Prostate gland (tissue), 2 donors: ENCODE measurements at regions not wholly inside any gene's neighbourhood (a gene's known extent, or its start where the extent isn't known, plus 50 kb on each side); places are given as distances from the start of the nearest gene placed in this dataset.
"Not testable (repeated sequence)": the region's sequence is repeated elsewhere in the genome, so short reads cannot be mapped to it uniquely, and the experiment has no call there.

Source experiments
- POLR2A ChIP-seq: fragments of 450-650 bp; IDR thresholded peaks from one replicate; pipeline ENCODE4 v1.6.1; 2016; ENCODE audit warnings: antibody characterized with exemption, mild to moderate bottlenecking
- POLR2AphosphoS5 ChIP-seq: sonication (generic); formaldehyde crosslinking; IDR thresholded peaks from one replicate; pipeline ENCODE4 v1.6.1; 2017; ENCODE audit warnings: antibody characterized with exemption
- TF ChIP-seq, protein P1 (sequence below), 4 experiments: fragments of 200-600 bp in 2 of 4; fragments of 450-650 bp in 2 of 4; sonication (generic) in 2 of 4; IDR thresholded peaks; 1 replicate in 3 of 4; 2 replicates in 1 of 4; pipeline ENCODE4 v1.5.1; 2016 to 2019; ENCODE audit warnings: antibody characterized with exemption in 4 of 4, mild to moderate bottlenecking in 2 of 4, moderate library complexity in 2 of 4

DNA sequence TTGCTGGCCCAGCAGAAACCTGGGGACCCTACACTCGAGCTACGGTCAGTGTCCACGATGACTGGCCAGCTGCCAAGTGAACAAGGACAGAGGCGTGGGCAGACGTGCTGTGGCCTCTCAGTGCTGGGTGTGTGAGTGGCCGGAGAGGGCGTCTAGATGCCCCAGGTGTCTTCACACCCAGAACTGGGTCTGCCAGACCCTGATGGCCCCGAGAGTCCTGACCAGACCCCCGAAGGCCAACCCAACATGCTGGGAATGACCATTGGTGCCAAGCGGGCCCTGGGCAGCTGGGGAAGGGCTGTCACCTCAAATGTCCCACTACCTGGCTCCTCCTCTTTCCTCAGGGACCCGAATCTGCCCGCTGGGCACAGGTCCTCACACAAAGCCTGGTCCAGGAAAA, 104.5 kb upstream of the SULF2 start:
- TF ChIP-seq, protein P1, sequence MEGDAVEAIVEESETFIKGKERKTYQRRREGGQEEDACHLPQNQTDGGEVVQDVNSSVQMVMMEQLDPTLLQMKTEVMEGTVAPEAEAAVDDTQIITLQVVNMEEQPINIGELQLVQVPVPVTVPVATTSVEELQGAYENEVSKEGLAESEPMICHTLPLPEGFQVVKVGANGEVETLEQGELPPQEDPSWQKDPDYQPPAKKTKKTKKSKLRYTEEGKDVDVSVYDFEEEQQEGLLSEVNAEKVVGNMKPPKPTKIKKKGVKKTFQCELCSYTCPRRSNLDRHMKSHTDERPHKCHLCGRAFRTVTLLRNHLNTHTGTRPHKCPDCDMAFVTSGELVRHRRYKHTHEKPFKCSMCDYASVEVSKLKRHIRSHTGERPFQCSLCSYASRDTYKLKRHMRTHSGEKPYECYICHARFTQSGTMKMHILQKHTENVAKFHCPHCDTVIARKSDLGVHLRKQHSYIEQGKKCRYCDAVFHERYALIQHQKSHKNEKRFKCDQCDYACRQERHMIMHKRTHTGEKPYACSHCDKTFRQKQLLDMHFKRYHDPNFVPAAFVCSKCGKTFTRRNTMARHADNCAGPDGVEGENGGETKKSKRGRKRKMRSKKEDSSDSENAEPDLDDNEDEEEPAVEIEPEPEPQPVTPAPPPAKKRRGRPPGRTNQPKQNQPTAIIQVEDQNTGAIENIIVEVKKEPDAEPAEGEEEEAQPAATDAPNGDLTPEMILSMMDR (IDR thresholded peaks at IDR 0.05), result not testable (repeated sequence)
- TF ChIP-seq POLR2A, POLR2AphosphoS5: not testable (repeated sequence)
